GM12875 (cell line): ENCODE measurements at regions not wholly inside any gene's neighbourhood (a gene's known extent, or its start where the extent isn't known, plus 50 kb on each side); places are given as distances from the start of the nearest gene placed in this dataset.

ENCODE experiments used
- H3K4me3 ChIP-seq: one replicate; pipeline ENCODE4 v1.5.1; 2011; ENCODE audit warnings: low read depth, low read length, control low read depth
- TF ChIP-seq, protein P1 (sequence below): IDR thresholded peaks from 2 replicates; pipeline ENCODE4 v1.5.1; 2011; ENCODE audit warnings: low read depth, mild to moderate bottlenecking, control low read depth, inconsistent platforms, low read length, moderate library complexity, borderline replicate concordance; ENCODE audit not compliant: insufficient read depth

DNA sequence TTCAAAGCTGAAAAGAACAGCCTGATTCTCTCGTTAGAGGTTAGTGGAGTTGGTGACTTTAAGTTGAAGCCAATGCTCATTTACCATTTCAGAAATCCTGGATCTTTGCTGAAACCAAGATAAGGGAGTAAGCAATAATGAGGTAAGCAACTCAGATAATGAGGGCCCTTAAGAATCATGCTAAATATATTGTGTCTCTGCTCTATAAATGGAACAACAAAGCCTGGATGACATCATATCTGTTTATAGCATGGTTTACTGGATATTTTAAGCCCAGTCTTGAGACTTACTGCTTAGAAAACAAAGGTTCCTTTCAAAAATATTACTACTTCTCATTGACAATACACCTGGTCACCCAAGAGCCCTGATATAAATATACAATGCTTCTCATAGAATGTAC is 276.7 kb upstream of the PPARGC1A start:
- TF ChIP-seq, protein P1, sequence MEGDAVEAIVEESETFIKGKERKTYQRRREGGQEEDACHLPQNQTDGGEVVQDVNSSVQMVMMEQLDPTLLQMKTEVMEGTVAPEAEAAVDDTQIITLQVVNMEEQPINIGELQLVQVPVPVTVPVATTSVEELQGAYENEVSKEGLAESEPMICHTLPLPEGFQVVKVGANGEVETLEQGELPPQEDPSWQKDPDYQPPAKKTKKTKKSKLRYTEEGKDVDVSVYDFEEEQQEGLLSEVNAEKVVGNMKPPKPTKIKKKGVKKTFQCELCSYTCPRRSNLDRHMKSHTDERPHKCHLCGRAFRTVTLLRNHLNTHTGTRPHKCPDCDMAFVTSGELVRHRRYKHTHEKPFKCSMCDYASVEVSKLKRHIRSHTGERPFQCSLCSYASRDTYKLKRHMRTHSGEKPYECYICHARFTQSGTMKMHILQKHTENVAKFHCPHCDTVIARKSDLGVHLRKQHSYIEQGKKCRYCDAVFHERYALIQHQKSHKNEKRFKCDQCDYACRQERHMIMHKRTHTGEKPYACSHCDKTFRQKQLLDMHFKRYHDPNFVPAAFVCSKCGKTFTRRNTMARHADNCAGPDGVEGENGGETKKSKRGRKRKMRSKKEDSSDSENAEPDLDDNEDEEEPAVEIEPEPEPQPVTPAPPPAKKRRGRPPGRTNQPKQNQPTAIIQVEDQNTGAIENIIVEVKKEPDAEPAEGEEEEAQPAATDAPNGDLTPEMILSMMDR = no peak
- H3K4me3 ChIP-seq = no peak overlapping the region

DNA sequence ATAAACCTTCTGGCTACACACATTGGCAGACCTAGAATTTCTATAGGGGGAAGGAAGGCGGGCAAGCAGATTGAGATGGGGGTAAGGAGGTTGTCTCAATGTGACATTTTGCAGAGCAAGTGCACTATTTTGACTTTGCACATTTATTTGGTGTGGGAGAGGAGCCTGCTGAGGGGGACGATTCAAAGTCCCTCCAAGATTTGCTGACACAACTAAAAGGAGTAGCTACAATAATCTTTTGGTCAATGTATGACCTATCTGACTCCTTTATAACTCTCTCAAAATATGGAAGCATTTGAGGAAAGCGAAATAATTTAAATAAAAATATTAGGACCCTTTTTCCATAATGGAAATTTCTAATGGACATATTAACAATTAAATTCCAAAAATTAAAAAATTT is 274.9 kb upstream of the PPARGC1A start:
- TF ChIP-seq, protein P1 = no peak
- H3K4me3 ChIP-seq = no peak overlapping the region

DNA sequence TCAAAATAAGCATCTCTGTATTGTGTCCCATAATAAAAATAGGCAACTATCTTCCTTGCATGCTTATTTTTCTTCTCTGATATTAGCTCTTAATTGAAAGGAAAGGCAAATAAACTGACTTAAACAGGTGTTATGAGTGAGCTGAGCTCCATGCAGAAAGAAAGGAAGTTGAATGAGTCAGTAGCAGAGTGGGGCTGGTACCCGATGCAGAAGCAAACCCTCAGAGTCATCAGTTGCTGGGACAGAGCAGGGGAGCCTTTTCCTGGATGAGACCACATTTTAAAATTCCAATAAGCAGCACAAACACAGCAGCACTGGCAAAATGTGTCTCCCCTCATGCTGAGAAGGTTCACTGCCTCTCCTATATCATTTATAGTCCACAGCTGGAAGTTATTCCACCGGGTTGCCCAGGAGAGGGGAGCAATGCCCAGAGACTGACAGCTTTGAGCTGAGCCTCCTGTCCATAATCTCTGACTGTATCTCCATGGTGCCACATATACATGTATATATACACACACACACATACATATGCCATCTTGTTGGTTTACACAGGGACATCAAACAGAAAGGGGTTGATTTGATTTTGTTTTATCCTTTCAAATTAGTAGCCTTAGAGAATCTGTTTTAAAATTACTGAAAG is 274.3 kb upstream of the PPARGC1A start:
- TF ChIP-seq, protein P1 = no peak
- H3K4me3 ChIP-seq = no peak overlapping the region

GRCh38 chr4:24163314-24163713 is 273.5 kb upstream of the PPARGC1A start:
- TF ChIP-seq, protein P1 = no peak
- no peak overlapping the region for H3K4me3 ChIP-seq

- TF ChIP-seq, protein P1 = no peak
- H3K4me3 ChIP-seq = no peak overlapping the region
Observed at GRCh38 chr4:24160358-24160757, 270.5 kb upstream of the PPARGC1A start.

GRCh38 chr4:24158031-24158430 is 268.2 kb upstream of the PPARGC1A start:
- H3K4me3 ChIP-seq = no peak overlapping the region
- TF ChIP-seq, protein P1 = no peak

DNA sequence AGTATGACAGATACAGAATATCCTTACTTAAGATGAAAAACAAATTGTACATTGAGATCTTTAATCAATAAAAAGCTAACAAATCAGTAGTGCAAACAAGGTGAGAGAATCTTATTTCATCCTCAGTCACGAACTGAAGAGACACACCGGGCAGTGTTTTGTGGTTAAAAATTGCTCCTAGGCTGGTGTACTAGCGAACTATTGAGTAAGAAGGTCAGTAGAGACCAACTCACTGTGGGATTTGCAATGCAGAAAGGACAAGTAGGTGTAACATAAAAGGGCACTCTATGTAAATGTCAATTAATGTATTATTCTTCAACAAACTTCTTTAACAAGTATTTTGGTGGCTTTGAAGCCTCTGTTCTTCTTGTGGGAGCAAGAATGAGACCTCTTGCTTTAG is 260.2 kb upstream of the PPARGC1A start:
- H3K4me3 ChIP-seq = no peak overlapping the region
- TF ChIP-seq, protein P1 = no peak
